Cardiac fibroblast (primary cell): ENCODE measurements at regions not wholly inside any gene's neighbourhood (a gene's known extent, or its start where the extent isn't known, plus 50 kb on each side); places are given as distances from the start of the nearest gene placed in this dataset.
"Not testable (repeated sequence)": the region's sequence is repeated elsewhere in the genome, so short reads cannot be mapped to it uniquely, and the experiment has no call there.

Source experiments
- DNase-seq, 2 donors: peaks; one replicate each; pipeline versions ENCODE4 v3.0.0 to v3.0.0-alpha.2; 2010; ENCODE audit warnings: low read depth in 2 of 2
- H3K4me3 ChIP-seq, 2 donors: replicated peaks in 1 of 2; 1 replicate in 1 of 2; 2 replicates in 1 of 2; pipeline ENCODE4 v1.5.1; 2011; ENCODE audit warnings: low read depth in 2 of 2, low read length in 2 of 2, mild to moderate bottlenecking in 2 of 2, moderate library complexity in 1 of 2
- TF ChIP-seq, protein P1 (sequence below): IDR thresholded peaks from one replicate; pipeline ENCODE4 v1.5.1; 2011; ENCODE audit warnings: low read depth, mild to moderate bottlenecking, low read length, inconsistent platforms

GRCh38 chr2:192499476-192499875, 304.7 kb upstream of the TMEFF2 start:
- DNase-seq, result peak in 1 of 2 donors; percentile 48
- H3K4me3 ChIP-seq, result no peak overlapping the region
- TF ChIP-seq, protein P1, sequence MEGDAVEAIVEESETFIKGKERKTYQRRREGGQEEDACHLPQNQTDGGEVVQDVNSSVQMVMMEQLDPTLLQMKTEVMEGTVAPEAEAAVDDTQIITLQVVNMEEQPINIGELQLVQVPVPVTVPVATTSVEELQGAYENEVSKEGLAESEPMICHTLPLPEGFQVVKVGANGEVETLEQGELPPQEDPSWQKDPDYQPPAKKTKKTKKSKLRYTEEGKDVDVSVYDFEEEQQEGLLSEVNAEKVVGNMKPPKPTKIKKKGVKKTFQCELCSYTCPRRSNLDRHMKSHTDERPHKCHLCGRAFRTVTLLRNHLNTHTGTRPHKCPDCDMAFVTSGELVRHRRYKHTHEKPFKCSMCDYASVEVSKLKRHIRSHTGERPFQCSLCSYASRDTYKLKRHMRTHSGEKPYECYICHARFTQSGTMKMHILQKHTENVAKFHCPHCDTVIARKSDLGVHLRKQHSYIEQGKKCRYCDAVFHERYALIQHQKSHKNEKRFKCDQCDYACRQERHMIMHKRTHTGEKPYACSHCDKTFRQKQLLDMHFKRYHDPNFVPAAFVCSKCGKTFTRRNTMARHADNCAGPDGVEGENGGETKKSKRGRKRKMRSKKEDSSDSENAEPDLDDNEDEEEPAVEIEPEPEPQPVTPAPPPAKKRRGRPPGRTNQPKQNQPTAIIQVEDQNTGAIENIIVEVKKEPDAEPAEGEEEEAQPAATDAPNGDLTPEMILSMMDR, result no peak

- TF ChIP-seq, protein P1, result no peak
- no peak overlapping the region for H3K4me3 ChIP-seq
- DNase-seq, result no peak
Observed at GRCh38 chr2:192498747-192499146, 304.0 kb upstream of the TMEFF2 start.

GRCh38 chr2:192488158-192488557, 293.4 kb upstream of the TMEFF2 start:
- not testable (repeated sequence) for DNase-seq

DNA sequence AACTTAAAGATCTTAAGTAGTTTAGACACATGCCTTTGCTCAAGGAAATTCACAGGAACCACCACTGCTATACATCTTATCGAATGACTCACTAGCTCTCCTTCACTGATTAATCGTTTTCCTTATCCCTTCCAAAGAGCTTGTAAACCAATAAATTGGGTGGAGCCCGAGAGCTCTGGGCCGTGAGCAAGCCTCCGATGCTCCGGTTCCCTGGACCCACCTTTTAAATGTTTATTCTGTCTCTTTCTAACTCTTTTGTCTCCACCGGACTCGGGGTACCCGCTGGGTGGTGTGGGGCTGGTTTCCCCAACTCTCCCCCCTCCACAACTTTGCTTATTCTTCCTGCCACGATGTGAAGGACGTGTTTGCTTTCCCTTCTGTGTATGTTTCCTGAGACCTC, 292.9 kb upstream of the TMEFF2 start:
- no peak overlapping the region for H3K4me3 ChIP-seq
- TF ChIP-seq, protein P1, result no peak
- DNase-seq, result no peak

More at GRCh38 chr2:192488158-192488557, 293.4 kb upstream of the TMEFF2 start:
- H3K4me3 ChIP-seq, result not testable (repeated sequence)

- no peak for DNase-seq
- TF ChIP-seq, protein P1, result no peak
- H3K4me3 ChIP-seq, result no peak overlapping the region
Observed at GRCh38 chr2:192484903-192485302, 290.2 kb upstream of the TMEFF2 start.

DNA sequence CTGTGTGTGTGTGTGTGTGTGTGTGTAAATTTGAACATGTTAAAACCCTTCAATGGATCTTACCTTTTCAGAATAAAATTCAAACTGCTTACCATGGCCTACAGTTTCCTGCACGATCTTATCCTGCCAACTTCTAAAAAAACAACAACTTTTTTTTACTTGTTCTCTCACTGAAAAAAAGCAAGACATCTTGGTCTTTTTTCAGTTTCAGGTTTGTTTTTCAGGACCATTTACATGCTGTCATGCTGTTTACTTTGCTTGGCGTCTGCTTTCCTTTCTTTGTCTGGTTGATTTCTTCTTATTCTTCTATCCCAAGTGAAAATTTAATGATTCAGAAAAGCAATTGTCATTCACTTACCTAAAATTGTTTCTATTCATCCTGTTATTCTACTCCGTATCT, 286.3 kb upstream of the TMEFF2 start:
- no peak for DNase-seq
- H3K4me3 ChIP-seq, result no peak overlapping the region
- TF ChIP-seq, protein P1, result no peak

- no peak overlapping the region for H3K4me3 ChIP-seq
- DNase-seq, result no peak
- TF ChIP-seq, protein P1, result no peak
Observed at GRCh38 chr2:192473331-192473730, 278.6 kb upstream of the TMEFF2 start.
